ENCODE measurements at regions not wholly inside any gene's neighbourhood (a gene's known extent, or its start where the extent isn't known, plus 50 kb on each side); places are given as distances from the start of the nearest gene placed in this dataset.

DNA sequence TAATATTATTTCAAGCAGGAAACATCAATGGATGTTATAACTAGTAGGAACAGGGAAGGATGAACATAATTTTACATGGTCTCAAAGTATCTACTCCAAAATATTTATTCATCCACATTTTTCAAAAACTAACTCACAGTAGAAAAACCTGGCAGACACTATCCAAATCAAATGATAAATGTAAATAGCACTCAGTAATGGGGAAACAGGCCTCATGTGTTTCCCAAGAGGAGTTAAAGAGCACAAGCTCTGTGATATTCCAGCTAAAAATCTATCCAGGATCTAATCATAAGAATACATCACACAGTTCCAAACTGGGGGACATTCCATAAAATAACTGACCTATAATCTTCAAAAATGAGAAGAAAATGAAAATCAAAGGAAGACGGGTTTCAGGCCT, 443.1 kb downstream of the ZNF608 start:
- no peak for TF ChIP-seq EP300 (IDR thresholded peaks at IDR 0.05; ENCODE audit: borderline replicate concordance in 1 of 2, low read depth in 1 of 2, low read length in 1 of 2)
- TF ChIP-seq POLR2AphosphoS5 (IDR thresholded peaks at IDR 0.05; ENCODE audit: low read depth, low read length) = no peak
- no peak for TF ChIP-seq RAD21 (IDR thresholded peaks at IDR 0.05; ENCODE audit: low read length)
- TF ChIP-seq TAF1 (IDR thresholded peaks at IDR 0.05; ENCODE audit: borderline replicate concordance, low read depth, low read length) = no peak
- TF ChIP-seq RFX5 (IDR thresholded peaks at IDR 0.05; ENCODE audit: low read length) = no peak
- TF ChIP-seq CTCF (IDR thresholded peaks at IDR 0.05) = no peak
- no peak for TF ChIP-seq GABPA (IDR thresholded peaks at IDR 0.05; ENCODE audit: low read depth)
- TF ChIP-seq TCF12 (IDR thresholded peaks at IDR 0.05) = no peak
- TF ChIP-seq GATA2 (CRISPR knock-in tag; IDR thresholded peaks at IDR 0.05) = no peak
- TF ChIP-seq ELF1 (IDR thresholded peaks at IDR 0.05) = no peak
- TF ChIP-seq SMC3 (IDR thresholded peaks at IDR 0.05; ENCODE audit: low read depth, low read length) = no peak
- no peak for TF ChIP-seq REST (IDR thresholded peaks at IDR 0.05; ENCODE audit: low read depth, low read length)
- TF ChIP-seq EZH2phosphoT487 (IDR thresholded peaks at IDR 0.05; ENCODE audit: borderline replicate concordance, low read depth) = no peak
- no peak for TF ChIP-seq JUND (IDR thresholded peaks at IDR 0.05)

Measured in SK-N-SH (cell line).